GM19467 (cell line): ENCODE measurements at regions not wholly inside any gene's neighbourhood (a gene's known extent, or its start where the extent isn't known, plus 50 kb on each side); places are given as distances from the start of the nearest gene placed in this dataset.

Source experiments
- ATAC-seq: cut with Tn5 transposase; IDR thresholded peaks from one replicate; pipeline ENCODE4 v1.9.1; 2021; ENCODE audit warnings: mild to moderate bottlenecking, moderate library complexity; ENCODE audit not compliant: unreplicated experiment

GRCh38 chr1:88111816-88112215 is 572.3 kb upstream of the PKN2 start:
- ATAC-seq, result no peak

GRCh38 chr1:88117597-88117996 is 566.5 kb upstream of the PKN2 start:
- no peak for ATAC-seq

GRCh38 chr1:88118176-88118845 is 565.8 kb upstream of the PKN2 start:
- no peak for ATAC-seq

GRCh38 chr1:88124614-88125013 is 559.5 kb upstream of the PKN2 start:
- no peak for ATAC-seq

GRCh38 chr1:88126467-88126866 is 557.6 kb upstream of the PKN2 start:
- ATAC-seq, result no peak

GRCh38 chr1:88133991-88134390 is 550.1 kb upstream of the PKN2 start:
- no peak for ATAC-seq

GRCh38 chr1:88134983-88135921 is 548.8 kb upstream of the PKN2 start:
- ATAC-seq, result no peak

GRCh38 chr1:88139633-88140032 is 544.4 kb upstream of the PKN2 start:
- ATAC-seq, result no peak

- no peak for ATAC-seq
Observed at GRCh38 chr1:88140325-88140724, 543.7 kb upstream of the PKN2 start.

GRCh38 chr1:88141499-88142074 is 542.5 kb upstream of the PKN2 start:
- no peak for ATAC-seq

- ATAC-seq, result no peak
Observed at GRCh38 chr1:88145752-88146151, 538.3 kb upstream of the PKN2 start.

GRCh38 chr1:88149686-88150085 is 534.4 kb upstream of the PKN2 start:
- ATAC-seq, result peak; percentile 12

- ATAC-seq, result peak; percentile 69
Observed at GRCh38 chr1:88150330-88150729, 533.7 kb upstream of the PKN2 start.

GRCh38 chr1:88163187-88163586 is 520.9 kb upstream of the PKN2 start:
- ATAC-seq, result no peak

- ATAC-seq, result no peak
Observed at GRCh38 chr1:88168126-88168525, 515.9 kb upstream of the PKN2 start.

- ATAC-seq, result no peak
Observed at GRCh38 chr1:88169139-88169538, 514.9 kb upstream of the PKN2 start.

- ATAC-seq, result no peak
Observed at GRCh38 chr1:88169939-88170338, 514.1 kb upstream of the PKN2 start.

GRCh38 chr1:88175120-88175630 is 508.9 kb upstream of the PKN2 start:
- no peak for ATAC-seq

- no peak for ATAC-seq
Observed at GRCh38 chr1:88175631-88176226, 508.3 kb upstream of the PKN2 start.

GRCh38 chr1:88179943-88180342 is 504.1 kb upstream of the PKN2 start:
- no peak for ATAC-seq

GRCh38 chr1:88180449-88181108 is 503.5 kb upstream of the PKN2 start:
- ATAC-seq, result peak; percentile 95
